Skeletal muscle cell (primary cell): ENCODE measurements at regions not wholly inside any gene's neighbourhood (a gene's known extent, or its start where the extent isn't known, plus 50 kb on each side); places are given as distances from the start of the nearest gene placed in this dataset.

ENCODE experiments used
- DNase-seq: peaks from one replicate; pipeline ENCODE4 v3.0.0-alpha.2; 2010; ENCODE audit warnings: low read depth
- H3K4me3 ChIP-seq: 2 replicates; pipeline ENCODE4 v1.5.1; 2011; ENCODE audit warnings: low read depth, mild to moderate bottlenecking, control low read depth, low read length, moderate library complexity

DNA sequence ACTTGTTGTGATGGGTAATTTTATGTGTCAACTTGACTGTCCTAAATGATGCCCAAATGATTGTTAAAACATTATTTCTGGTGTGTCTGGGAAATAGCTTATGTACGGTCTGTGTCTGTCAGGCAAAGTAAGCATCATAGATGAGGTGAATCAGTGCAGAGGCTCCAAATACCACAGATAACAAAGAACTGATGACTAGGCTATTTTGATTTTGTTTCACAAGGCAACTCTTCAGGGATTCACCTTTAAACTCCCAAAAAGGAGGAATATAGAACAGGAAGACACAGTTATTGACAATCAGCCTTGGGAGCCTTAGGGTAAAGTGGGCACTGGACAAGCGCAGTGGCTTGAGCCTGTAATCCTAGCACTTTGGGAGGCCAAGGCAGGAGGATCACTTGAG lies 290.7 kb downstream of the PCDH10 start:
- H3K4me3 ChIP-seq, result no peak overlapping the region
- no peak for DNase-seq

- no peak for DNase-seq
- H3K4me3 ChIP-seq, result no peak overlapping the region
Measured at GRCh38 chr4:133424605-133425004, 275.5 kb downstream of the PCDH10 start.

- H3K4me3 ChIP-seq, result no peak overlapping the region
- DNase-seq, result no peak
Measured at GRCh38 chr4:133403913-133404312, 254.8 kb downstream of the PCDH10 start.

DNA sequence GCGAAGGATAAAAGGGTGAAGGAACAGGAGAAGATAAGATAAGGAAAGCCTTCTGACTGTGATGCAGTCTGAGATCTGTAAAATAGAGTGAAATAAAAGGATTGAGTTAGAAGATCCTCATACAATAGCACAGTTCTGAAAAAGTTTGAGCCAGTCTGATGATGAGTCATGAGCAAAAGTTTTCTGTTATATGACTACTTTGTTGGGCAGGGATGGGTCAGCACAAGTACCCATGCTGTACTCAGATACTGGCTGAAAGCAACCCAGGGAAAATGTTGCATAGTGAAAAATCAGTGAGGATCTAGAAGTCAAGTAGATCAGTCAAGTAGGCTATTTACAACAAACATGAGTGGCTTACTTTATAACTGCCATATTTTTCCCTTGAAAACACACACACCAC lies 253.5 kb downstream of the PCDH10 start:
- H3K4me3 ChIP-seq, result no peak overlapping the region
- DNase-seq, result no peak

DNA sequence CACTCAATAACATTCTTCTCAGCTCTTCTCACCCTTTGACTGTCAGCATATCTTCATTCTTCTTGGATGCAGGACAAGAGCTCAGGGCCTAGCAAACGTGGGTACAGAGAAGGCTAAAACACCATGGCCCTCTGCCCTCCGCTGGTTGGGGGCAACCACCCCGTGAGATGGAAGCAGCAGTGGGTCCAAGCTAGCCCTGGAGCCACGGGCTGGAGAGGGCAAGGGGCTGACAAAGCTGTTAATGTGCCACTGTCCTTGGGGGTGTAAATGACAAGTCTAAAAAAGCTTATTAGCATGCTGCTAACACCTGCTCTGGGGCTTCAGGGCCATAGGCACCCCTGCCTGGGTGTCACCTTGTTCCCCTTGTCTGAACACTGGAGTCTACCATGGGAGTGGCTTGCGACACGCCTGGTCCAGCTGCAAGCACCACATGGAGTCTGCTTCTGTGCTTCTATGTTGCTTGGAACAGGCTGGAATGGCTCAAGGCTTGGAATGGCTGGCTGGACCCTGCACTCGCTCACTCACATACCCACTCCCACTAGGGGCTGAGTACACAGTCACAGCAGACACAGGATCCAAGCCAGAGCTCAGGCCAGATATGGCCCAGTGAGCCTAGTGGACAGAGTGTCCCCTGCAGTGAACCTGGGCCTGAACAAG lies 246.0 kb downstream of the PCDH10 start:
- no peak for DNase-seq
- H3K4me3 ChIP-seq, result no peak overlapping the region

DNA sequence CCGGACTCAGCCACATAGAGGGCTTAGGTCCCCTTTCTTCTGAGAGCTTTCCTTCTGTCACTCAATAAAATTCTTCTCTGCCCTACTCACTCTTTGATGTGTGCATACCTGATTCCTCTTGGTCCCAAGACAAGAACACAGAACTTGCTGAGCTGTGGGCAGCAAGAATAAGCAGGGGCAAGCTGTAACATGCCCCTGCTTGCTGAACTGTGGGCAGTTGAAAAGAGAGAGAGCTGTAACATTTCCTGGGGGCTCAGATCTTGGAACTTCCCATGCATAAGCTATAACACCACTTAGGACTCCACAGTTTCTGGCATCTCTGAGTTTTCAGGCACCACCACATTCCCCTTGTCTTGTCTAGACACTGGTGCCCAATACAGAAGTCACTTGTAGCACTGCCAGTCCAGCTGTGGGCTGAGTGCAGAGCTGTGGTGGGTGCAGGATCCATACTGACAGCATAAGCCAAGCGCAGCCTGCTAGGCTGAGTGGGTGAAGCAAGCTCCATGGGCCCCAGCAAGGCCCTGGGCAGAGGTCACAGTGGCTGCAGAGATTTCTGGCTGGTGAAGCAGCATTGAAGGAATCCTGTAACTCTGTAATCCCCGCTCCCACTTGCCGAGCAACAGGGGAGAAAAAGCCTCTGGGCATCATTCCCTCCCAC lies 241.2 kb downstream of the PCDH10 start:
- DNase-seq, result no peak

GRCh38 chr4:133389029-133389428 lies 239.9 kb downstream of the PCDH10 start:
- DNase-seq, result no peak
- no peak overlapping the region for H3K4me3 ChIP-seq

More for the DNA sequence above, 241.2 kb downstream of the PCDH10 start:
- H3K4me3 ChIP-seq, result no peak overlapping the region

GRCh38 chr4:133385161-133385954 lies 236.3 kb downstream of the PCDH10 start:
- no peak for DNase-seq
- H3K4me3 ChIP-seq, result no peak overlapping the region

- no peak for DNase-seq
- no peak overlapping the region for H3K4me3 ChIP-seq
Measured at GRCh38 chr4:133379681-133380438, 230.8 kb downstream of the PCDH10 start.

GRCh38 chr4:133377286-133377685 lies 228.2 kb downstream of the PCDH10 start:
- no peak for DNase-seq
- H3K4me3 ChIP-seq, result no peak overlapping the region

DNA sequence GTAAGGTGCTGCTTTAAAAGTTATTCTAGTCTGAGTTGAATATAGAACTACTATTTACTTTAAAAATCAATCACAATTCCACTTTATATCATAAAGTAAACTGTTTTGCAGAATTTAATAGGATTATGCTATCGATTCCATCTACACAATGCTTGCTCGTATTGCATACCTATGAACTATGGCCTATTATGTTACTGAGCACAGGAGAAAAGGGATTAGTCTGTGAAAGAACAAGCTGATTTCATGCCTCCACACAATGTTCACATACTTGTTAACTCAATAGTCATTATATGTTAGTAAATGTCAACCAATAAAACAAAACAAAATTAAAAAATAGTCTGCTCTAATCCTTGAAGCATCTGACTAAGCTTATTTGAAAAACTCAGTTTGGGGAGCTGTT lies 223.6 kb downstream of the PCDH10 start:
- DNase-seq, result no peak
- no peak overlapping the region for H3K4me3 ChIP-seq

DNA sequence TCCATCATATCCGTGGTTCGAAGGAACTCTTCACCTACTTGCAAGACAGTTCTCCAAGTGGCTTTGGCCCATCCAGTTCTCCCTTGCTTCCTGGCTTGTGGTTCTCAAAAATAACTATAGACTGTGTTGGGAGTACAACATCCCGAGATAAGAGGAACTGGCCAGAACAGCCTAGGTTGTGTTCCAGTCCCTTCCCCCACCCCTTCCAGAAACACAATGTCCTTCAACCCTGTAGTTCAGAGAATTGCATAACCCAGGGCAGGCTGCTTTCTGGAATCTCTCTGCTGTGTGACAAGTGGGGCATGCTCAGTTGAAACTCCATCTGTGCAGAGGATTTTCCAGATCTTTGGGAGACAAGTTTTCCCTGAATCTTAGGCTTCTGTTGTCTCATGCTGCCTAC lies 206.5 kb downstream of the PCDH10 start:
- H3K4me3 ChIP-seq, result no peak overlapping the region

DNA sequence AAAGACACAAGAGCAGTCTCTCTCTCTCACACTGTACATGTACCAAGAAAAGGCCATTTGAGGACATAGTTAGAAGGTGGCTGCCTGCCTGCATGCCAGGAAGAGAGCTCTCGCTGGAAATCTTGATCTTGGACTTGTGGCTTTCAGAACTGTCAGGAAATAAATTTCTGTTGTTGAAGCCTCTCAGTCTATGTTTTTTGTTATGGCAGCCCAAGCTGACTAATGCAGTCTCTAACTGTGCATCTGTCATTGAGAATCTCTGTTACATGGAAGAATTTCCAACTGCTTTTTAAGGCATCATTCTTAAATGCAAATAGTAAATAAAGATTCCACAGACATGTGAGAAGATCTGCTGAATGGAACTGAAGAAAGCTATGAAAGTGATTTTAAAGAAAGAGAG lies 198.3 kb downstream of the PCDH10 start:
- H3K4me3 ChIP-seq, result no peak overlapping the region
- no peak for DNase-seq

More for the DNA sequence above, 206.5 kb downstream of the PCDH10 start:
- DNase-seq, result no peak

DNA sequence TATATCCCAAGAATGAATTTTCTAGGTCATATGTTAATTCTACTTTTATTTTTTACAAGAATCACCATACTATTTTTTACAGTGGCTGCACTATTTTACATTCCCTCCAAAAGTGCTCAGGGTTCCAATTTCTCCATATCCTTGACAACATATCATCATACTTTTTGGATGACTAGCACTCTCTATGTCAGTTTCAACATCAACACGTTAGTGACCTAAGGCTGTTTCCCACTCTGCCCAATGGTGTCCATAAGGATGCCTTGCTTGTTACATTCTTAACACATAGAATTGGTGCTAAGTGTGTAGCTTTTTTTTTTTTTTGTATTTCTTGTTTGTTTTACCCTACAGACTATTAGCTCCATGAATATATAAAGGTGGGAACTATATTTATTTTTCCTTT lies 175.4 kb downstream of the PCDH10 start:
- no peak overlapping the region for H3K4me3 ChIP-seq
- DNase-seq, result no peak

DNA sequence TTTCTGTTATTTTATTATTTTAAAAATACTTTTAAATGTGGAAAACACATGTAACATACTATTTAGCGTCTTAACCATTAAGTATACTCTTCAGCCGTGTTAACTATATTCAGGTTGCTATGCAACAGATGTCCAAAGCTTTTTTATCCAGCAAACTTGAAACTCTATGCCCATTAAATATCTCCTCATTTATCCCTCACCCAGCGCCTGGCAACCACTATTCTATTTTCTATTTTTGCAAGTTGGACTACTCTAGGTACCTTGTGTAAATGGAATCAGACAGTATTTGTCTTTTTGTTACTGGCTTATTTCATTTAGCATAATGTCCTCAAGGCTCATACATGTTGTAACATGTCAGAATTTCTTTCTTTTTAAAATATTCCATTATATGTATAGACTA lies 174.6 kb downstream of the PCDH10 start:
- H3K4me3 ChIP-seq, result no peak overlapping the region
- no peak for DNase-seq

DNA sequence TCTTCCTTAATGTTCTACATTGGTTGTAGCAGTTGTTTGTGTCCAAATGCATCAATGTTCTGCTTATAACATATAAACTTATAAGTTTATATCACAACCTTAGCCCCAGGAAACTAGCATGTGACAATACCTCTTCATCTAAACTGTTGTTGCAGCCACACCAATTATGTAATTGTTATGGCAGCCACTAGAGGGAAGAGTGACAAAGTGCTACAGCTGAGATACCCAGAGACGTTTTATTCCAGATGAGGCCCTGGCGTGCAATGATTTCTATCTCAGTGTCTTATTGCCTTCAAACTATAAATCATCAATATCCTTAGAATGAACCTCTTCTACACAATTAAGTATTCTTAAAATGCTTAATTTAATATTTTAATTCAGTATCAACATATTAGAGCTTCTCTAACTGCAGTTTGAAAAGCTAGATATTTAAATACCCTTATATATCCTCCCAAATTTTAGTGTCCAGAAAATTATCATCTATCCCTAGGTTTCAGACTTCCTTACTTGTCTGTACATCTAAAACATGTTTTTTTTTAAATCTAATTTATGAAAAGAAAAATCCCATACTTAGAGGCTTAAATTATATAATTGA lies 171.6 kb downstream of the PCDH10 start:
- H3K4me3 ChIP-seq, result no peak overlapping the region
- no peak for DNase-seq

GRCh38 chr4:133316909-133317308 lies 167.8 kb downstream of the PCDH10 start:
- H3K4me3 ChIP-seq, result no peak overlapping the region
- DNase-seq, result no peak

- DNase-seq, result no peak
- no peak overlapping the region for H3K4me3 ChIP-seq
Measured at GRCh38 chr4:133314991-133315390, 165.9 kb downstream of the PCDH10 start.

DNA sequence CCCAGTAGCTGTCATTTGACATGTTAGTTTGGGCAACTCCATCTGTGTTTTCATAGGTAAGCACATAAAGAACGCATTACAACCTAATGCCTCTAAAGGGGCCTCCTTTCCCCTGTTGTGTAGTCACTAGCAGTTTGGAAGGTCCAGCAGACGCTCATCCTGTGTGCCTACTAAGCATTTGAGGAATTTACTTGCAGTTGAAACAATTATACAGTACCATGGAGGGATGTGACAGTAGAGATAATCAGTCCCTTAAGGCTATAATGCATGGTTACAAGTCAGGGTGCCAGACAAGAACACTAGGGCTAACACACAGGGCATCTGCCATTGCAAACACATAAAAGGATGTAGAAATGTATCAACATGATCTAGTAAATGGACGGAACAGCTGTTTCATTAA lies 138.3 kb downstream of the PCDH10 start:
- no peak overlapping the region for H3K4me3 ChIP-seq
- DNase-seq, result no peak

- DNase-seq, result no peak
- no peak overlapping the region for H3K4me3 ChIP-seq
Measured at GRCh38 chr4:133278591-133278990, 129.5 kb downstream of the PCDH10 start.
